ENCODE measurements at regions not wholly inside any gene's neighbourhood (a gene's known extent, or its start where the extent isn't known, plus 50 kb on each side); places are given as distances from the start of the nearest gene placed in this dataset.

GRCh38 chr6:145017516-145017915, 717.8 kb downstream of the EPM2A start:
- TF ChIP-seq EZH2 (IDR thresholded peaks at IDR 0.05; ENCODE audit: low read depth, low read length, severe bottlenecking) (no peak), TAF1 (IDR thresholded peaks at IDR 0.05; ENCODE audit: low read depth, low read length) (no peak), RBBP5 (IDR thresholded peaks at IDR 0.05; ENCODE audit: borderline replicate concordance, low read depth, low read length) (no peak)
- TF ChIP-seq, protein P1, sequence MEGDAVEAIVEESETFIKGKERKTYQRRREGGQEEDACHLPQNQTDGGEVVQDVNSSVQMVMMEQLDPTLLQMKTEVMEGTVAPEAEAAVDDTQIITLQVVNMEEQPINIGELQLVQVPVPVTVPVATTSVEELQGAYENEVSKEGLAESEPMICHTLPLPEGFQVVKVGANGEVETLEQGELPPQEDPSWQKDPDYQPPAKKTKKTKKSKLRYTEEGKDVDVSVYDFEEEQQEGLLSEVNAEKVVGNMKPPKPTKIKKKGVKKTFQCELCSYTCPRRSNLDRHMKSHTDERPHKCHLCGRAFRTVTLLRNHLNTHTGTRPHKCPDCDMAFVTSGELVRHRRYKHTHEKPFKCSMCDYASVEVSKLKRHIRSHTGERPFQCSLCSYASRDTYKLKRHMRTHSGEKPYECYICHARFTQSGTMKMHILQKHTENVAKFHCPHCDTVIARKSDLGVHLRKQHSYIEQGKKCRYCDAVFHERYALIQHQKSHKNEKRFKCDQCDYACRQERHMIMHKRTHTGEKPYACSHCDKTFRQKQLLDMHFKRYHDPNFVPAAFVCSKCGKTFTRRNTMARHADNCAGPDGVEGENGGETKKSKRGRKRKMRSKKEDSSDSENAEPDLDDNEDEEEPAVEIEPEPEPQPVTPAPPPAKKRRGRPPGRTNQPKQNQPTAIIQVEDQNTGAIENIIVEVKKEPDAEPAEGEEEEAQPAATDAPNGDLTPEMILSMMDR (IDR thresholded peaks at IDR 0.05; ENCODE audit: control extremely low read depth in 1 of 3, insufficient read depth in 1 of 3, low read depth in 1 of 3, low read length in 3 of 3), result no peak

All from H1 (cell line).